ENCODE measurements at regions not wholly inside any gene's neighbourhood (a gene's known extent, or its start where the extent isn't known, plus 50 kb on each side); places are given as distances from the start of the nearest gene placed in this dataset.

GRCh38 chr9:117545846-117546245 is 131.0 kb upstream of the ASTN2 start:
- no peak for DNase-seq
- H2BK12ac ChIP-seq (ENCODE audit: insufficient read length, low read depth, low read length): no peak overlapping the region
- H3K4me2 ChIP-seq (ENCODE audit: insufficient read depth, insufficient read length, low read length): no peak overlapping the region
- H3K79me1 ChIP-seq (ENCODE audit: insufficient read depth, low read depth, low read length, poor library complexity, severe bottlenecking): no peaks in the 10 kb centered on the region
- no peaks in the 10 kb centered on the region for H4K20me1 ChIP-seq (ENCODE audit: control insufficient read depth, insufficient read depth, insufficient read length)
- no peaks in the 10 kb centered on the region for H3K9me3 ChIP-seq (ENCODE audit: control insufficient read depth, low read depth, low read length)
- no peak overlapping the region for H3K9ac ChIP-seq (ENCODE audit: extremely low read depth, insufficient read length, low read length)
- no peak overlapping the region for H2BK5ac ChIP-seq (ENCODE audit: insufficient read length, low read length)
- H3K4ac ChIP-seq (ENCODE audit: low read depth, low read length): no peak overlapping the region
- no peak overlapping the region for H3K27ac ChIP-seq (ENCODE audit: insufficient read length, low read depth, low read length)
- H4K91ac ChIP-seq (ENCODE audit: insufficient read length, low read depth, low read length): no peak overlapping the region
- no peak overlapping the region for H2BK20ac ChIP-seq (ENCODE audit: low read depth, low read length, poor library complexity, severe bottlenecking)
- no peak overlapping the region for H4K8ac ChIP-seq (replicated peaks; ENCODE audit: insufficient read length, low read depth, low read length)
- H2BK15ac ChIP-seq (ENCODE audit: low read depth, low read length): no peak overlapping the region
- H3K9me3 Mint-ChIP-seq: peaks cover 0 to under 1% of the 10 kb centered on the region in 2 experiments; a peak in 1 of 5 replicates
- H2AFZ ChIP-seq (ENCODE audit: low read length): no peak overlapping the region
- WGBS (ENCODE audit: extremely low coverage, insufficient read length, low lambda C conversion rate): no CpG with 5 or more reads among the region's 1 CpG
- H3K18ac ChIP-seq (ENCODE audit: insufficient read length, low read depth, low read length): no peak overlapping the region
- no peak overlapping the region for H3K27ac Mint-ChIP-seq
- TF ChIP-seq CTCF (conservative IDR thresholded peaks at IDR 0.05): peak; percentile 45; the same call in 2 of the 3 replicates
- no peak overlapping the region for H4K5ac ChIP-seq (ENCODE audit: insufficient read length, low read depth, low read length)
- no peaks in the 10 kb centered on the region for H3K79me2 ChIP-seq (ENCODE audit: insufficient read depth, low read length)
- no peaks in the 10 kb centered on the region for H3K27me3 ChIP-seq (ENCODE audit: insufficient read depth, low read length)
- H3K27me3 Mint-ChIP-seq (ENCODE audit: low read depth): no peaks in the 10 kb centered on the region; the same call in 1 of the 2 replicates
- H3K56ac ChIP-seq (ENCODE audit: insufficient read length, low read depth, low read length): no peak overlapping the region
- no peak overlapping the region for H2AK5ac ChIP-seq (ENCODE audit: insufficient read length, low read length)
- H3K36me3 Mint-ChIP-seq (ENCODE audit: insufficient read depth in 1 of 3, low read depth in 3 of 3): no peaks in the 10 kb centered on the region
- no peak overlapping the region for H3K14ac ChIP-seq (ENCODE audit: insufficient read depth, low read length)
- peaks cover 66 to 70% of the 10 kb centered on the region in 2 experiments for H3K4me1 Mint-ChIP-seq
- H3K23ac ChIP-seq (ENCODE audit: insufficient read length, low read depth, low read length): no peak overlapping the region
- H3K4me1 ChIP-seq (ENCODE audit: insufficient read depth, low read length): peaks cover 5% of the 10 kb centered on the region; the same call in 1 of the 2 replicates
- no peaks in the 10 kb centered on the region for H3K23me2 ChIP-seq (ENCODE audit: insufficient read length, low read depth, low read length, poor library complexity, severe bottlenecking)
- H3K4me3 Mint-ChIP-seq: no peak overlapping the region
- H3T11ph ChIP-seq (ENCODE audit: low read length): no peak overlapping the region
- H2BK120ac ChIP-seq (ENCODE audit: low read depth, low read length, poor library complexity, severe bottlenecking): no peak overlapping the region
